ENCODE measurements at regions not wholly inside any gene's neighbourhood (a gene's known extent, or its start where the extent isn't known, plus 50 kb on each side); places are given as distances from the start of the nearest gene placed in this dataset.

DNA sequence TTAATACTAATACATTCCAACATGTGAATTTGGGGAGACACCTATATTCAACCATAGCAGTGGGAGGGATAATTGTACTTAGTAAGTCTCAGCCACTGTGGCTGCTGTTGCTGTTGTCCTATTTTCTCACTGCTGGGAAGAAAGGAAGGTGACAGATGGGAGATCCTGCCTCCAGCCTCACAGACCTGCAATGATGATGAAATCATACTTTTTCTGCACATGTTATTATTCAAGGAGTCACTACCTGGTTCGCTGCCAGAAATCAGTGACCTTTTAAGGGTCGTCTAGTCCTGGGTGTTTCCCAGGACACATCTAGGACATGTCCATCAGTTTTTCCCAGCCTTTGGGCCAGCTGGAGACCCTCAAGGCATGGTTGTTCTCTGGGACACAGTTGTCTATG, 106.2 kb upstream of the RPH3A start:
- TF ChIP-seq CTCF (IDR thresholded peaks at IDR 0.05 in 2 of 3, conservative IDR thresholded peaks at IDR 0.05 in 1 of 3; ENCODE audit: borderline replicate concordance in 1 of 3, insufficient read depth in 1 of 3, low read depth in 2 of 3, low read length in 2 of 3) (no peak), POLR2AphosphoS5 (IDR thresholded peaks at IDR 0.05; ENCODE audit: low read depth, low read length) (no peak), POLR2A (IDR thresholded peaks at IDR 0.05; ENCODE audit: borderline replicate concordance, extremely low read depth, insufficient read depth, insufficient read length) (no peak), CEBPB (IDR thresholded peaks at IDR 0.05; ENCODE audit: low read depth) (no peak), RAD21 (IDR thresholded peaks at IDR 0.05; ENCODE audit: low read depth) (no peak), EZH2 (IDR thresholded peaks at IDR 0.05) (no peak), SP1 (IDR thresholded peaks at IDR 0.05; ENCODE audit: low read depth) (no peak), ZNF274 (IDR thresholded peaks at IDR 0.05; ENCODE audit: low read depth, low read length) (no peak), ATF3 (IDR thresholded peaks at IDR 0.05) (no peak), CBX3 (IDR thresholded peaks at IDR 0.05; ENCODE audit: low read depth) (no peak)
- TF ChIP-seq, protein P1, sequence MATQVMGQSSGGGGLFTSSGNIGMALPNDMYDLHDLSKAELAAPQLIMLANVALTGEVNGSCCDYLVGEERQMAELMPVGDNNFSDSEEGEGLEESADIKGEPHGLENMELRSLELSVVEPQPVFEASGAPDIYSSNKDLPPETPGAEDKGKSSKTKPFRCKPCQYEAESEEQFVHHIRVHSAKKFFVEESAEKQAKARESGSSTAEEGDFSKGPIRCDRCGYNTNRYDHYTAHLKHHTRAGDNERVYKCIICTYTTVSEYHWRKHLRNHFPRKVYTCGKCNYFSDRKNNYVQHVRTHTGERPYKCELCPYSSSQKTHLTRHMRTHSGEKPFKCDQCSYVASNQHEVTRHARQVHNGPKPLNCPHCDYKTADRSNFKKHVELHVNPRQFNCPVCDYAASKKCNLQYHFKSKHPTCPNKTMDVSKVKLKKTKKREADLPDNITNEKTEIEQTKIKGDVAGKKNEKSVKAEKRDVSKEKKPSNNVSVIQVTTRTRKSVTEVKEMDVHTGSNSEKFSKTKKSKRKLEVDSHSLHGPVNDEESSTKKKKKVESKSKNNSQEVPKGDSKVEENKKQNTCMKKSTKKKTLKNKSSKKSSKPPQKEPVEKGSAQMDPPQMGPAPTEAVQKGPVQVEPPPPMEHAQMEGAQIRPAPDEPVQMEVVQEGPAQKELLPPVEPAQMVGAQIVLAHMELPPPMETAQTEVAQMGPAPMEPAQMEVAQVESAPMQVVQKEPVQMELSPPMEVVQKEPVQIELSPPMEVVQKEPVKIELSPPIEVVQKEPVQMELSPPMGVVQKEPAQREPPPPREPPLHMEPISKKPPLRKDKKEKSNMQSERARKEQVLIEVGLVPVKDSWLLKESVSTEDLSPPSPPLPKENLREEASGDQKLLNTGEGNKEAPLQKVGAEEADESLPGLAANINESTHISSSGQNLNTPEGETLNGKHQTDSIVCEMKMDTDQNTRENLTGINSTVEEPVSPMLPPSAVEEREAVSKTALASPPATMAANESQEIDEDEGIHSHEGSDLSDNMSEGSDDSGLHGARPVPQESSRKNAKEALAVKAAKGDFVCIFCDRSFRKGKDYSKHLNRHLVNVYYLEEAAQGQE (IDR thresholded peaks at IDR 0.05; ENCODE audit: low read depth) = no peak
- TF ChIP-seq, protein P2, sequence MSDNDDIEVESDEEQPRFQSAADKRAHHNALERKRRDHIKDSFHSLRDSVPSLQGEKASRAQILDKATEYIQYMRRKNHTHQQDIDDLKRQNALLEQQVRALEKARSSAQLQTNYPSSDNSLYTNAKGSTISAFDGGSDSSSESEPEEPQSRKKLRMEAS (IDR thresholded peaks at IDR 0.05) = no peak
- TF ChIP-seq, protein P3, sequence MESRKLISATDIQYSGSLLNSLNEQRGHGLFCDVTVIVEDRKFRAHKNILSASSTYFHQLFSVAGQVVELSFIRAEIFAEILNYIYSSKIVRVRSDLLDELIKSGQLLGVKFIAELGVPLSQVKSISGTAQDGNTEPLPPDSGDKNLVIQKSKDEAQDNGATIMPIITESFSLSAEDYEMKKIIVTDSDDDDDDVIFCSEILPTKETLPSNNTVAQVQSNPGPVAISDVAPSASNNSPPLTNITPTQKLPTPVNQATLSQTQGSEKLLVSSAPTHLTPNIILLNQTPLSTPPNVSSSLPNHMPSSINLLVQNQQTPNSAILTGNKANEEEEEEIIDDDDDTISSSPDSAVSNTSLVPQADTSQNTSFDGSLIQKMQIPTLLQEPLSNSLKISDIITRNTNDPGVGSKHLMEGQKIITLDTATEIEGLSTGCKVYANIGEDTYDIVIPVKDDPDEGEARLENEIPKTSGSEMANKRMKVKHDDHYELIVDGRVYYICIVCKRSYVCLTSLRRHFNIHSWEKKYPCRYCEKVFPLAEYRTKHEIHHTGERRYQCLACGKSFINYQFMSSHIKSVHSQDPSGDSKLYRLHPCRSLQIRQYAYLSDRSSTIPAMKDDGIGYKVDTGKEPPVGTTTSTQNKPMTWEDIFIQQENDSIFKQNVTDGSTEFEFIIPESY (IDR thresholded peaks at IDR 0.05; ENCODE audit: extremely low read depth, insufficient replicate concordance, low read length) = no peak
